NCI-H2196 (cell line): ENCODE measurements at regions not wholly inside any gene's neighbourhood (a gene's known extent, or its start where the extent isn't known, plus 50 kb on each side); places are given as distances from the start of the nearest gene placed in this dataset.
A peak's percentile ranks its signal among the peaks of the same experiment; 100 is the strongest.

Experiments used
- DNase-seq: peaks from one replicate; lab custom pipeline; 2025; ENCODE audit not compliant: unreplicated experiment; lab: John Stamatoyannopoulos, UW

DNA sequence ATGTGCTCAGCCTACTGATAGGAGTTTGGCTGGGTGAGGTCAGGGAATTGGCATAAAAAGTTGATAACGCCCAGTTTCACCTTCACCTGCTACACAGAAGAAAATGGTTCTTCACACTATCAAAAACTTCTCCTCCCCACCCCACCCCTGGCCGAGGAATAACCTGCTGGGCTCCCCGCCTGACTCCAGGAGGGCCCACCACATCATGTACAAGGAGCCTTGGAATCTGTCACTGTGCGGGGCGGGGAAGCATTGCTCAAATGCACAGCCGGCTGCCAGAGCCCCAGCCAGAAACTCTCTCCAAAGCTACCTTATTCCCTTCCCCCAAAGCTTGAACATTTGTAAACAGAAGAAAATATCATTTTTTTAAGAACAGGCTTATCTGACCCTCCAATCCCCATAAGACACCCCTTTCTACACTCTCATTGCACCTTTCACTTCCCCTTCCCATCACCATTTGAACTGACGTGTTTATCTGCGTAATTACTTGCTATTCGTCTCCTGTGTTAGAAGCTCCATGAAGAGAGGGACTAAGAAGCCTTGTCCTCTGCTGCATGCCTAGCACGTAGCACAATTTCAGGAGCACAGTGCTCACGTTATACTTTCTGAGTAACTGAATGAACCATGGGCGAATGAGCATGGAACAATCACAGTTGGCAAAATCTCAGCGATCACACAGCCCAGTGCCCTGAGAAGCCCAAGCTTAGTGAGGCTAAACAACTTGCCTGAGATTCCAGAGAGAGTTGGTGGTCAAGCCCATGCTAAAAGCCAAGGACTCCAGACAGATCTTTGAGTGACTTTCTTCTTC, 82.9 kb downstream of the HES1 start:
- DNase-seq = no peak

DNA sequence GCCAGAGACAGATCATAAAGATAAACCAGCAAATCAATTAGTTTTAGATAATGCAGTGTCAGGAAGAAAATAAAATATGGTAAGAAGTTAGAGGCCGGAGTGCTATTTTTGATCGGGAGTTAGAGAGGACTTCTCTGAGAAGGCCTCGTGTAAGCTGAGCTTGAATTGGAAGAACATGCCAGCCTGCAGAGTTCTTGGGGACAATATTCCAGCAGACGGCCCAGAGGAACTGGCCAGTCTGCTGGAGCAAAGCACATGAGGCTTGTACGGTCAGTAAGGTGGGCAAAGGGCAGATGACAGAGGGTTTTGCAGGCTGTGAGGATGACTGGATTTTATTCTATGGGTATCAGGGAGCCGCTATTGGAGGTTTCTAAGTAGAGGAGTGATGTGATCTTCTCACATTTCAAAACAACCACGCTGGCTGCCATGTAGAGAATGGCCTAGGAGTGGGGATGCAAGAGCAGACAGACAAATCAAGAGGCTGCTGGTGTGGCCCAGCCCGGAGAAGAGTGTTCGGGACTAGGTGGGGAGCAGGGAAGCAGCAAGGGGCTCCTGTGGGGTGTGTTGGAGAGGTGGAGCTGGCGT, 84.0 kb downstream of the HES1 start:
- DNase-seq = no peak

DNA sequence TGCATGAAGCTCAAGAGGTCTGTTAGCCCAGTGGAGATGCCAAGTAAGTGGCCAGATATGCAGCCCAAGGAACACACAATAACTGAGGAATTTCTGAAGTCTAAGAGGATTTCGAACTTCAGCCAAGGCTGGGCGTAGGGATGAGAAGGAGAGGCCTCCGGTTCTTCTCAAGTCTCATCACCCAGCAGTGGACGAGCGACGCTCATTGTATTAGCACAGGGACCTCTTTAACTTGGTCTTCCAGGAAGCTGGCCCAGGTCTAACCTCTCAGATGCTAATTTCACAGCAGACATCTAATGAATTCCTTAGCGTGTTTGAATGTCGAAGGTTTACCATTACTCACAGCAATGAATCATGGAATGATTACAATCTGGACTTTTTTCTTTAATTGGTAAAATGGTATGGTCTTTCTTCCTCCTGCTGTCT, 85.0 kb downstream of the HES1 start:
- DNase-seq = no peak

DNA sequence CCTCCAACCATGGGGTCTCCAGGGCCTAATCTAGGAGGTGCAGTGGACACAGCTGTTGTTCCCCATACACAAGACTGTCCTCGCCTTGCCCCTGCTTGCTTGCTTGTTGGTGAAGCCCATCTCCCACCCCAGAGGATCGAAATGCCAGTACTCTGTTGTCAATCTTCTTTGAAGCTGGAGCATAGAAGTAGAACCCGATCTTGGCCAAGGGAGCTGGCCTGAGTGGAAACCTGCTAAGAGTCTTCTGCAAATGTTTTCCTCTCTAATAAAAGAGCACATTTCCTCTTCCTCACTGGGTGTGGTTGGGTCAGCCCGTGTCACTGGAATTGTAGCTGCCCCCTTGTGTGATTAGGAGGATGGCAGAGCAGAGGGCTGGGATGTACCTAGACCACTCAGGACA, 85.4 kb downstream of the HES1 start:
- no peak for DNase-seq

DNA sequence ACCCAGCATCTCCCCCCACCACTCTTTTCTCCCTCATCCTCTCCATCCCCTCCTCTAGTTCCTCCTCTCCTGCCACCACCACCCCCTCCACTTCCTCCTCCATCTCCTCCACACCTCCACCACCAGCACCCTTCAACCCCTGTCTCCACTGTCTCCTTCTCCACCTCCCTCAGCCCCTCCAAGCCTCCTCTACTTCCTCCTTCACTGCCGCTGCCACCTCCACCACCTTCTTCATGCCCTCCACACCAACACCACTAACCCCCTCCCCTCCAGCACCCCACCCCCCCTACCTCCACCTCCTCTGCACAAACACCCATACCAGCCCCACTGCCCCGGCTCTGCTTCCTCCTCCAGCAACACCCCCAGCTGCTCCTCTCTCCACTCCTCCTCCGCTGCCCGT, 88.0 kb downstream of the HES1 start:
- DNase-seq = no peak

DNA sequence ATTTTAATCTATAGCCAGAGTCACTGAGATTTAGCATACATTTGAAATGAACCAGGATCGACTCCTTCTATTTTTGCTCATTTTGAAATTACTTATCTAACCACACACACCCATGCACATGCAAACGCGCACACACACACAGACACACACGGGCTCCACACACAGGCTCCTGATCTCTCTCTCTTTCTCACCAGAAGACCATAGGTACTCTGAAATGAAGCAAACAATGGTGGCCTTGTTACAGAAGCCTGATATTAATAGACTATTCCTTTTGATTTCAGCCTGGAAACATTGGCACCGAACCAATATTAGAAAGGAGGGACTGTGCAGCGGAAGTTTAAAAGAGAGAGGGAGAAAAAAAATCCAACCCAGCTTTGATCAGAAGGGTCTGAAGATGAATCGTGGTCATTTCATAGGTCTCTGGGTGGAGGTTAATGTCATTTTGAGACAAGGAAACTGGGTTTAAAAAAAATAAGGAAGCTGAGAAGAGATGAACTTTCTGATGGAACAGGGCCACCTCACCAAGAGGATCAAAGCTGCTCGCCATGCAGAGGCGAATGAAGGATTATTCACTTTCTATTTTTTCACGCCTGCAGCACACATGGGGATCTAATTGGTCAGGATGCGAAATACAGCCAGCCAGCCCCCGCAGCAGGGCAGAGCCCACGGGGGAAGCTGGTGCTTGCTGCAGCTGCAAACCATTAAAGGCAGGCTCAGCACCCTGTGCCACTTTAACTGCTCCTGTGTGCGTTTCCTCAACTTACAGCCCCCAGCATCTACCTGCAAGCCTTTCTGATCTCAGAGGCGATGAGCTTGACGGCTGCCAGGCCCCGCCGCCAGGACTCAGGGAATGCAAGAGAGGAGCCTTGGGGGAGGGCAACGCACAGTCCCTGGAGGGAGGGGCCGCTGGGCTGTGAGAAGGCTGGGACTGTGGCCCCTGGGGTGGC, 88.8 kb downstream of the HES1 start:
- peak; percentile 50 for DNase-seq

DNA sequence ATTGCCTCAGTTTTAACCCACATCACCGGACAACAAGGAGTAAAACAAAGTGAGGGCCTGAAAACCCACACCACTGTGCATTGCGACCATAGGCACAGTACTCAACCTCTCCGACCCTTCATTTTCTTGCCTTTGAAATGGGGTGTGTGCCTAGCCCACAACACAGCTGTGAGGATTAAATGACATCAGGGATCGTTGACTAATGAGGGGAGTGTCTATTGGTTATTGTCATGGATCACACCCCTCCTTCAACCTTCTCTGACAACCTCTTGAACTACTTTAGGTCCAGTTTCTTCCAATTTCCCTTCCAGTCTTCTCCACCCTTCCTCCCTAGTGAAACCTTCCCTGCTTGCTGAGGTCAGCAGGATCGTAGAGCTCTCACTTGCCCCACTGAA, 89.5 kb downstream of the HES1 start:
- DNase-seq = no peak

DNA sequence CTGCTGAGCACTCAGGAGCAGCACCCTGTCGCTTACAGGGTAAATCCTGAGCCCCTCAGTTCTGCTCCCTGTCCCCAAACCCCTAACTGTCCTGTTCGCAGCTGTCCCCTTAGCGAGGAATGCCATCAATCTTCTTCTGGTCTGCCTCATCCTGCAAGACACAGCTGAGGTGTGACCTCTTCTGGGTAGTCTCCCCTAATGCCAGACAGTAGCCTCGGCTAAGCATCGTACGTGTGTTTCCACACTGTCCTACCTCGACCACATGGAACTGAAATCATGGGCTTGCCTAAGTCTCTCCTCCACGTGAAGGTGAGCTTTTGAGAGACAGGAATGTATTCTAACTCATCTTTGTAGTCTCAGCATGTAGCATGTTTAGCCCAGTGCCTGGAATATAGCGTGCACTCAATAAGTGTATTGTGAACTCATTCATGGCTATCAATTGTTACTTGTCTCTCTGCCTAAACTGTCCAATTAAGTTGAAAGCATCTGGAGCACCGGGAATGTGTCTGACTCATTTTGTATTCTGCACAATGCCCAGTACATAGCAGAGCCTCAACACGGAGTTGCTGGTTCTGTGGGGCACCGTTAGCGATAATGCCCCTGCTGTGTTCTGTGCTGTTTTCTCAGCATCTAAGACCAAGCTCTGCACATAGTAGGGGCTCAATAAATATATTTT, 90.2 kb downstream of the HES1 start:
- no peak for DNase-seq

DNA sequence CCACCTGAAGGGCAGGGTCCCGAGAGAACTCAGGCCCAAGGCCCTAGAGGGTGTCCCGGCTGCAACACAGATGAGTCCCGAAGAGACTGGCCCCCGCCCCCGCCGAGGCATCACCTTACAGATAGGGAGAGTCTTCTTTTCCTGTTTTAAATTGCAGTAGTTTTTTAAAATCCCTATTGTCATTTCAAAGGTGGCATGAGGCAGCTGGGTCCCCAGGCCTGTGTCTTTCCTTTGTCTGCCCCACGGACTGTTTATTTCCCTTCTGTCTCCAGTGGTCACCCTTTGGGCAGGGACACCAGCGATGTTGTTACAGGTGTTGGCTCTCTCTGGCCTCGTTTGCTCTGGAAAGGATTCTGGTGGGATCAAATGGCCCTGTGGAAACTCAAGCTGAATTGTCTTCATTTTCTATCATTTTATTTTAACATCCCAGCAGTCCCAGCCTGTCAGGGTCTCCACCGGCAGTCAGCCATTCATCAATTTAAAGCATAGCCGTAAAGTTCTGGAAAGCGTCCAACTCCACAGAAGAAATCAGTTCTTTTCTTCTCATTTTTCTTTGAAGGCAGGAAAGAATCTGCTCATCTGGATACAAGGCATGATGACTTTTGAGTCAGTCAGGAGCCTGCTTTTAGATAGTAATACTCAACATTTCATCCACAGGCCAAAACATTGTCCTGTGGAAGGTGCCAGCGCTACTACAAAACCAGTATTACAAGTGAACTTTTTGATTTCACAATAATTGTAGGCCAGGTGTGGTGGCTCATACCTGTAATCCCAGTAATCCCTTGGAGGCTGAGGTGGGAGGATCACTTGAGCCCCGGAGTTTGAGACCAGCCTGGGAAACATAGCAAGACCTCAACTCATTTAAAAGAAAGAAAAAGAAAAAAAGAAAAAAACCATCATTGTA, 96.2 kb downstream of the HES1 start:
- DNase-seq = no peak

DNA sequence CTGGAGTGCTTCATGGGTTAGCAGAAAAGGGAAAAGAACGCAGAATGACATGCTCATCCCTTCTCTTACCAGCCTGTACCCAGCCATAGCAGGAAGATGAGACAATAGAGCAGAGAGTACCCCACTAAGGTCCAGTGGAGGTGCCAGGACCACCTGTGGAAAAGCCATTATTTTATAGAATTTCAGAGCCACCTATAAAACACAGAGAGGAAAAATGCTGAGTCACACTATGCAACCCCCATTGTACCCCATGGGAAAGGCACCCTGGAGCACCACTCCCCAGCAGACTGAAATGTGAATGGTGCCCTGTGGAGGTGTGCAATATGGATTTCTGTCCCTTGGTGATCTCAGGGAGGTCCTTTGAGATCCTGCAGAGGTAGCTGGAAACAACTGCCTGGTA, 97.2 kb downstream of the HES1 start:
- no peak for DNase-seq

DNA sequence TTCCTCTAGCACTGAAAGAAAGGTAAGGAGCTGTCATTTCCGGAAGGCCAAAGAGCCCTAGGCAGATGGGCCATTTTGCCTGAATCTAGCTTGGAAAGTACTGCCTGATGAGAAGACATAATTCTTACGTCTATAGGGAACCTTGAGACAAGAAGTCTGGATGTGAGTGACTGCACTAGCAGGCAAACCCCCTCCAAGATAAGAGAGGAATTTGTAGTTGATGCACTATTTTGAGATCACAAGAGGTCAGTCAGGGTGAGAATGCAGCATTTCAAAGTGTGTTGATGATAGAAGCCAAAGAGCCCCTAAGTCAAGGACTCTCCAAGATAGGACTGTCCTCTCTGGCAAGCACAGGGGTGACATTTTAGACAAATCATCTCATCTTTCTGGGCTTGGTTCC, 99.2 kb downstream of the HES1 start:
- no peak for DNase-seq

DNA sequence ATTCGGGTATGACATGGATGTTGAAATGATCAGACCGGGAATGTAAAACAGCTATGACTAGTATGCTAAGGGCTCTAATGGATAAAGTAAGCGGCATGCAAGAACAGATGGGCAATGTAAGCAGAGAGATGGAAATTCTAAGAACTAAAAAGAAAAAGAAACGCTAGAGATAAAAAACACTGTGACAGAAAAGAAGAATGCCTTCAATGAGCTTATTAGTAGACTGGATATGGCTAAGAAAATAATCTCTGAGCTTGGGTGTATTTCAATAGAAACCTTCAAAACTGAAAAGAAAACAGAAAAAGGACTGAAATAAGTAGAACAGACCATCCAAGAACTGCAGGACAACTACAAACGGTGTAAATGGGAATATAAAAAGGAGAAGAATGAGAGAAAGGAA, 101.2 kb downstream of the HES1 start:
- no peak for DNase-seq

DNA sequence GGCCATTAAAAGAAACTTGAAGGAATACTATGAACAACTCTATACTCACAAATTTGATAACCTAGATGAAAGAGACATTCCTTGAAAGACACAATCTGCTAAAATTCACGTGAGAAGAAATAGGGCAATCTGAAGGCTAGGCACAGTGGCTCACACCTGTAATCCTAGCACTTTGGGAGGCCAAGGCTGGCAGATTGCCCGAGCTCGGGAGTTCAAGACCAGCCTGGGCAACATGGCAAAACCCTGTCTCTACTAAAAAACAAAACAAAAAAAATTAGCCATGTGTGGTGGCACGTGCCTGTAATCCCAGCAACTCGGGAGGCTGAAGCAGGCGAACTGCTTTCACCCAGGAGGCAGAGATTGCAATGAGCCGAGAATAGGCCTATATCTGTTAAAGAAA, 104.8 kb downstream of the HES1 start:
- DNase-seq = no peak

DNA sequence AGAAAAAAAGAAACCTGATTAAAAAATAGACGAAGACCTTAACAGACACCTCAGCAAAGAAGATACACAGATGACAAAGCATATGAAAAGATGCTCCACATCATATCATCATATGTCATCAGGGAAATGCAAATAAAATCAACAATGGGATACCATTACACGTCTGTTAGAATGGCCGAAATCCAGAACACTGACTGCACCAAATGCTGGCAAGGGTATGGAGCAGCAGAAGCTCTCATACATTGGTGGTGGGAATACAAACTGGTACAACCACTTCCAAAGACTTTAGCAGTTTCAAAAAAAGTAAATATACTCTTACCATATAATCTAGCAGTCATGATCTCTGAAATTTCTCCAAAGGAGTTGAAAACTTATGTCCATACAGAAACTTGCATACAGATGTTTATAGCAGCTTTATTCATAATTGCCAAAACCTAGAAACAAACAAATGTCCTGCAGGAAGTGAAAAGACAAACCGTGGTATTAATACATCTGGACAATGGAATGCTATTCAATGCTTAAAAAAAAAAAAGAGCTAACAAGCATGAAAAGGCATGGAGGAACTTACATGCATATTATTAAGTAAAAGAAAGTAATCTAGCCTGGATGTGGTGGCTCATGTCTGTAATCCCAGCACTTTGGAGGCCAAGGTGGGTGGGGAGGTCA, 107.4 kb downstream of the HES1 start:
- no peak for DNase-seq

DNA sequence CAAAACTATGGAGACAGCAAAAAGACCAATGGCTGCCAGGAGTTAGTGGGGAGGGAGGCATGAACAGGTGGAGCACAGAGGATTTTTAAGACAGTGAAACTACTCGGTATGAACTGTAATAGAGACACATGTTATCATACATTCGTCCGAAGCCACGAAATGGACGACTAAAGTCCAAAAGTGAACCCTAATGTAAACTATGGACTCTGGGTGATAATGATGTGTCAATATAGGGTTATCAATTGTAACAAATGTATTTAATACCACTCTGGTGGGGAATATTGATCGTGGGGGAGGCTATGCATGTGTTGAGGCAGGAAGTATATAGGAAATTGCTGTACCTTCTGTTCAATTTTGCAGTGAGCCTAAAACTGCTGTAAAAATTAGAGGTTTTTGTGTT, 107.0 kb downstream of the CPN2 start:
- DNase-seq = no peak

DNA sequence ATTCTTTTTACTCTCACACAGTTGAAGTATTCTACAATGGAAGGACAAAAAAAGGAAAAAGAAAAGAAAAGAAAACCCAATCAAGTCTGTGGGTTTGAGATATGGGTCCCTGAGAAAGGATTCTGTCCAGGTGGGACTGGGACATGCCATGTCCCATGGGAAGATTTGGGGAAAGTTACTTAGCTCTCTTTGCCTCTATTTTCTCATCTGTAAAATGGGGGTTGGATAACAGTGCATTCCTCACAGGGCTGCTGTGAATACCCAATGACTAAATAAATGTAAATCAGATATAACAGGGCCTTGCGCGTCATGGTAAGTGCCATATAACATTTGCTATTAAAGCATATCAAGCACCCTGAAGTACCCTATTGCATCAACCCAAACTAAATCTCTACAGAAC, 105.7 kb downstream of the CPN2 start:
- no peak for DNase-seq

DNA sequence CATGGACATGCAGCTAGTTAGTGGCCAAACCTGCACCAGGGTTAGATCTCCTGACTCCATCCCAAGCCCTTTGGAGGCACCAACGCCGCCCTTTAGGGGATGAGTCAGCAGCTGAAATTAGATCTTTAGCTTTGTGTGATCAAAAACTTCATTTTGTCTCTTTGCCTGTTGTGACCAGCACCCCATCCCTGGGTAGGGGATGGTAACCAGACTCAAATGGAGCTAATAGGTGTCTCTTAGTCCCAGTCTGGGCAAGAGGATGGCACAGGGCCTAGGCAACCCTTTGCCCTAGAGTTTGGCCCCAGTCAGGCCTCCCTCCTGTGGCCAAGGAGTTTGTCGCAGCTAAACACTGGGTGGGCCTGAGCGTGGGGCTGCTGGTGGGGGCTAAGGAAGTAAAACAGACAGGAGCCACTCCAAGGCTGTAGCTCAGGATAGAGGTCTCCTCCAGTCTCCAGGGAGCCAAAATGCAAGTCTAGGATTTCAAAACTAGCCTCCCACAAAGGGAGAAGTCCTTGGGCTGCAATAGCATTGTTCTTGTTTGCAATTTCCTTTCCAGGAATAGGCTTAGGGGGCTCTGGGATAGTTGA, 105.1 kb downstream of the CPN2 start:
- no peak for DNase-seq

DNA sequence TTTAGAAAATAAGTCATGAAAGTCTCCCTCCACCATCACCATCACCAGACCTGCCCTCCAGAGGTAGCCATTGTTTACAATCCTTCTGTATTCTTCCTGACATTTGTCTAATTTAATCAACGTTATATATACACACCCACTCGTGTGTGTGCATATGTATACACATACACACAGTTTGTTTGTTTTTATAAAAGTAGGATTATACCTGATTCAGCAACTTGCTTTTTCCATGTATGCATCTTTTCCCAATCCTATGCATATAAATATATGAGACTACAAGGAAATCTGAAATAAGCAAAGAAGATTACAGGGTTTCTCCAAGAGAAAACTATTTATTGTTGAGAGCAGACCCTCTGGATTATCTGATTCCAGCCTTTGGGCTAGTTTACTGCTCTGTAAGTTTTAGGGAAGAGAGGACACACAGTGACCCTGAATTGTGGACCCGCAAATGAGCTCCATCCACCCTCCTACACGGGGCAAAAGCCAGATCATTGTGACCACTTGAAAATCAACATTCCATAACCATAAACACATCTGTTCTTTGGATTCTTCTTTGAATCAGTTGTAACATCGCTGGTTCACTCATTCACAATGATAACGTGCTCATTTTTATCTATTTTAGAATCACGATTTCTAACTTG, 104.3 kb downstream of the CPN2 start:
- DNase-seq = no peak

DNA sequence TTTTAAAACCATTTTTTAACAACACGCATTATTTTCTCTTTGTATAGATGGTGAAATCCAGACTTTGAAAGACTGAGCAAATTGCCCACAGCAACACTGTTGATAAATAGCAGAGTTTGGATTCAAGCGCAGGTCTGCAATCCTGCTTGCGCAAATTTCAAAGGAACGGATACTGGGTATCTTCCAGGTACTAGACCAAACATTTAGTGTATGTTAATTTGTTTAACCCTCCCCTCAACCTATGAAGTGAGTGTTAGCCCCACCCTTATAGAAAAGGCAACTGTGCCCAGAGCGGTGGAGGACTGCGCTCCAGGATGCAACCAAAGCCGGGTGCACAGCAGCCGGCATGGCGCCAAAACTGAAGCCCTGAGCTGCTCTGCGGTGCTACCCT, 103.8 kb downstream of the CPN2 start:
- no peak for DNase-seq
